HG02571 (cell line): ENCODE measurements at regions not wholly inside any gene's neighbourhood (a gene's known extent, or its start where the extent isn't known, plus 50 kb on each side); places are given as distances from the start of the nearest gene placed in this dataset.

Experiments
- ATAC-seq: cut with Tn5 transposase; IDR thresholded peaks from one replicate; pipeline ENCODE4 v1.9.1; 2021; ENCODE audit warnings: mild to moderate bottlenecking, moderate library complexity; ENCODE audit not compliant: unreplicated experiment

GRCh38 chr12:132439333-132439904 is 50.5 kb upstream of the FBRSL1 start:
- no peak for ATAC-seq

- no peak for ATAC-seq
These were observed 51.2 kb upstream of the FBRSL1 start for GRCh38 chr12:132438726-132439125.

- no peak for ATAC-seq
These were observed 51.8 kb upstream of the FBRSL1 start for GRCh38 chr12:132437943-132438700.

GRCh38 chr12:132437252-132437932 is 52.6 kb upstream of the FBRSL1 start:
- ATAC-seq, result no peak

GRCh38 chr12:132436791-132437251 is 53.1 kb upstream of the FBRSL1 start:
- no peak for ATAC-seq

- ATAC-seq, result no peak
These were observed 54.3 kb upstream of the FBRSL1 start for GRCh38 chr12:132435486-132436187.

- ATAC-seq, result no peak
These were observed 56.1 kb upstream of the FBRSL1 start for GRCh38 chr12:132433641-132434395.

- ATAC-seq, result no peak
These were observed 57.0 kb upstream of the FBRSL1 start for GRCh38 chr12:132432721-132433577.

- no peak for ATAC-seq
These were observed 57.7 kb upstream of the FBRSL1 start for GRCh38 chr12:132432126-132432705.

- ATAC-seq, result no peak
These were observed 58.8 kb upstream of the FBRSL1 start for GRCh38 chr12:132430838-132431774.

GRCh38 chr12:132429946-132430643 is 59.9 kb upstream of the FBRSL1 start:
- peak; percentile 57 for ATAC-seq

- no peak for ATAC-seq
These were observed 60.4 kb upstream of the FBRSL1 start for GRCh38 chr12:132429602-132429945.

- ATAC-seq, result no peak
These were observed 60.9 kb upstream of the FBRSL1 start for GRCh38 chr12:132428936-132429601.

- ATAC-seq, result no peak
These were observed 61.7 kb upstream of the FBRSL1 start for GRCh38 chr12:132427999-132428935.

GRCh38 chr12:132427174-132427768 is 62.7 kb upstream of the FBRSL1 start:
- ATAC-seq, result no peak
